PC-9 (cell line): ENCODE measurements at regions not wholly inside any gene's neighbourhood (a gene's known extent, or its start where the extent isn't known, plus 50 kb on each side); places are given as distances from the start of the nearest gene placed in this dataset.

ENCODE experiments used
- CTCF ChIP-seq: fragments of 200-600 bp; sonication (generic); conservative IDR thresholded peaks from 2 replicates; pipeline ENCODE4 v1.6.1; 2017; ENCODE audit warnings: mixed run types, antibody characterized with exemption, mild to moderate bottlenecking, moderate library complexity
- EZH2 ChIP-seq: fragments of 200-600 bp; sonication (generic); IDR thresholded peaks from 2 replicates; pipeline ENCODE4 v1.8.0; 2017; ENCODE audit warnings: antibody characterized with exemption, low read depth

GRCh38 chr18:70426818-70427217 lies 138.0 kb downstream of the SOCS6 start:
- no peak for TF ChIP-seq CTCF
- no peak for TF ChIP-seq EZH2
